ENCODE measurements at regions not wholly inside any gene's neighbourhood (a gene's known extent, or its start where the extent isn't known, plus 50 kb on each side); places are given as distances from the start of the nearest gene placed in this dataset.
A peak's percentile ranks its signal among the peaks of the same experiment; 100 is the strongest.

DNA sequence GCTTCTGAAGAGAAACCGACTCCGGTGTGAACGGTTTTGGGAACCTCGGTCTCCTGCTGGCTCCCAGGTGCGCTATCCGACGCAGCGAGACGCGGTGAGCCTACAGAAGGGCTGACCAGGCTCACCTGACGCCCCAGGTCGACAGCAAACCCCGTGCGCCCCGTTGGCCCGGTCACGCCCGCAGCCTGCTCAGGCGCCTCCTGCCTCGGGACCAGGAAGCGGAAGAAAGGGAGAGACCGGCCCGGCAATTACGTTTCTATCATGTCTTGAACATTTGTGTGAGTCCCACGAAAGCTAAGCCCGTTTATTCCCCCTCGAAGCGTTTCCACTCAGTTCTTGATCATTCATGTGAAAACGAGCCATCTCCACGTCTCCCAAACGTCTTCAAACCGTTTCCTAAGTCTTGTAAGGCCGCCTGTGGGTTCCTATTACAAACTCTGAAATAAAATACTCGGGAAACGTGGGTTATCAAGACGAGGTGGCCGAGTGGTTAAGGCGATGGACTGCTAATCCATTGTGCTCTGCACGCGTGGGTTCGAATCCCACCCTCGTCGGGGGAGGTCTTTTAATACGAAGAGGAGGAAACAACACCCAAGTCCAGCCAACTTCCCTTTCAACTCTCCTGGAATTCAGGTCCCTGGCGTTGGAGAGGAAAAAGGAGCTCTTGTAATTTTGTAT, 150.5 kb upstream of the PRSS16 start:
- Mint-ChIP-seq H3K9me3 (ENCODE audit: low read depth) (peaks cover 4% of the 10 kb centered on the region), H3K27me3 (peaks cover 54% of the 10 kb centered on the region), H3K4me1 (peaks cover 21% of the 10 kb centered on the region), H3K4me3 (peak overlapping the region; percentile 77), H3K27ac (peak overlapping the region; percentile 47), H3K36me3 (peaks cover 11% of the 10 kb centered on the region)
- peak; percentile 63 for ATAC-seq
- peak; percentile 54 for DNase-seq
- CTCF ChIA-PET: interaction anchor here (0.9 kb wide), 1 partner anchor 30 kb away, joined by 3 read pairs; no protein-coding TSS in a partner anchor

GRCh38 chr6:27098956-27099355, 148.5 kb upstream of the PRSS16 start:
- peaks cover 4% of the 10 kb centered on the region for H3K9me3 Mint-ChIP-seq (ENCODE audit: low read depth)
- peaks cover 11% of the 10 kb centered on the region for H3K36me3 Mint-ChIP-seq
- H3K27me3 Mint-ChIP-seq: peaks cover 41% of the 10 kb centered on the region
- H3K4me1 Mint-ChIP-seq: peaks cover 13% of the 10 kb centered on the region
- no peak overlapping the region for H3K4me3 Mint-ChIP-seq
- DNase-seq (no peak), ATAC-seq (no peak)
- CTCF ChIA-PET: no interaction called here
- H3K27ac Mint-ChIP-seq: no peak overlapping the region

DNA sequence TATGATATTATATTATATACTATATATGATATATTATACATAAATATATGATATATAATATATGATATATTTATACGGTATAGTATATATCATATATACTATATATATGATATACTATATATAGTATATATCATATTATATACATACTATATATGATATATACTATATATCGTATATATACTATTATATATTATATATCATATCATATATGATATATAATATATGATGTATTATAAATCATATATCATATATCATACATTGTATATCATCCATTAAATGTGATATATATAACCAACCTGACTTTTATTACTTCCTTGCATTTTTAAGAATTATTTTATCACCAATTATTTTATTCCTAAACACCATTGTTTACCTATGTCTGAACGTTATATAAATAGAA, 146.6 kb upstream of the PRSS16 start:
- DNase-seq (no peak), ATAC-seq (no peak)
- CTCF ChIA-PET: no interaction called here
- peaks cover 11% of the 10 kb centered on the region for H3K36me3 Mint-ChIP-seq
- no peak overlapping the region for H3K27ac Mint-ChIP-seq
- H3K4me3 Mint-ChIP-seq: no peak overlapping the region
- H3K27me3 Mint-ChIP-seq: peaks cover 35% of the 10 kb centered on the region
- H3K9me3 Mint-ChIP-seq (ENCODE audit: low read depth): peaks cover 4% of the 10 kb centered on the region
- H3K4me1 Mint-ChIP-seq: peaks cover 13% of the 10 kb centered on the region

- Mint-ChIP-seq H3K27me3 (peaks cover 31% of the 10 kb centered on the region), H3K27ac (no peak overlapping the region), H3K4me1 (peaks cover 7% of the 10 kb centered on the region), H3K36me3 (peaks cover 7% of the 10 kb centered on the region), H3K4me3 (no peak overlapping the region), H3K9me3 (ENCODE audit: low read depth) (peaks cover 2% of the 10 kb centered on the region)
- peak; percentile 45 for ATAC-seq
- CTCF ChIA-PET: no interaction called here
- no peak for DNase-seq
Observed at GRCh38 chr6:27101824-27102223, 145.7 kb upstream of the PRSS16 start.

- ATAC-seq (no peak), DNase-seq (no peak)
- no peaks in the 10 kb centered on the region for H3K9me3 Mint-ChIP-seq (ENCODE audit: low read depth)
- no peak overlapping the region for H3K4me3 Mint-ChIP-seq
- H3K27me3 Mint-ChIP-seq: peaks cover 24% of the 10 kb centered on the region
- CTCF ChIA-PET: no interaction called here
- no peaks in the 10 kb centered on the region for H3K36me3 Mint-ChIP-seq
- no peaks in the 10 kb centered on the region for H3K4me1 Mint-ChIP-seq
- H3K27ac Mint-ChIP-seq: no peak overlapping the region
Observed at GRCh38 chr6:27106382-27106781, 141.1 kb upstream of the PRSS16 start.

DNA sequence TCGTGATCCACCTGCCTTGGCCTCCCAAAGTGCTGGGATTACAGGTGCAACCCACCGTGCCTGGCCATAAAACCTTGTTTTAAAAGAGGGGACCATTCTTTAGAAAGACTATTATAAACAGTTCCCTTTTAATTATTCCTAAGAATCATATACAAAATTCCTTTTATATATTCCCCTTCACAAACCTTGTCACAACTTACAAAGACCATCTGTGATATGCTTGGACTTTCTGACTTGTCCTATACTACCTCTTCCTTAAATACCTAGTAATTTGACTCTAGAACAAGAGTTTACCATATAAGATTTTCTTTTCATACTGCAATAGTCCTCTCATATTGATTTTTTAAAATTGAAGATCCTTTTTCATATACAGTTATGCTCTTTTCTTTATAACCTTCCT, 135.8 kb upstream of the PRSS16 start:
- DNase-seq (no peak), ATAC-seq (no peak)
- Mint-ChIP-seq H3K27me3 (peaks cover 20% of the 10 kb centered on the region), H3K36me3 (peaks cover 8% of the 10 kb centered on the region), H3K27ac (no peak overlapping the region), H3K4me3 (no peak overlapping the region), H3K4me1 (no peaks in the 10 kb centered on the region), H3K9me3 (ENCODE audit: low read depth) (peaks cover 4% of the 10 kb centered on the region)
- CTCF ChIA-PET: no interaction called here

DNA sequence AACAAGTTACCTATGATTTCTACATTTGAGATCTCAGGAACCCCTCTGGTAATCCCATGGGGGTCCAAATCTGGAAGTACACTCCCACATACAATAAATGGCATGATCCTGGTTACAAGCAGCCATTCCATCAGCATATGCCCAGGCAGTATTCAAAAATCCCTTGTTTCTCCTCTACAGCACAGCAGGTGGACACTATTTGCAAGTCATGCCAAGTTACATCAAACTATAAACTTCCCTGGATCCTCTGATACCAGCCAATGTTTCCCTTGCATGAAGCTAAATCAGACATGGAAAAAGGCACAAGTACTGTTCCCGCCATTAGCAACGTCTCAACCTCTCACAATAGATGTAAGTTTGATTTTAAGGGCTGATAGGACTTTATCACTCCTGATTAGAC, 134.5 kb upstream of the PRSS16 start:
- Mint-ChIP-seq H3K36me3 (peaks cover 8% of the 10 kb centered on the region), H3K9me3 (ENCODE audit: low read depth) (peaks cover 4% of the 10 kb centered on the region), H3K27me3 (peaks cover 14% of the 10 kb centered on the region), H3K4me3 (no peak overlapping the region), H3K4me1 (no peaks in the 10 kb centered on the region), H3K27ac (no peak overlapping the region)
- no peak for ATAC-seq
- no peak for DNase-seq
- CTCF ChIA-PET: no interaction called here

DNA sequence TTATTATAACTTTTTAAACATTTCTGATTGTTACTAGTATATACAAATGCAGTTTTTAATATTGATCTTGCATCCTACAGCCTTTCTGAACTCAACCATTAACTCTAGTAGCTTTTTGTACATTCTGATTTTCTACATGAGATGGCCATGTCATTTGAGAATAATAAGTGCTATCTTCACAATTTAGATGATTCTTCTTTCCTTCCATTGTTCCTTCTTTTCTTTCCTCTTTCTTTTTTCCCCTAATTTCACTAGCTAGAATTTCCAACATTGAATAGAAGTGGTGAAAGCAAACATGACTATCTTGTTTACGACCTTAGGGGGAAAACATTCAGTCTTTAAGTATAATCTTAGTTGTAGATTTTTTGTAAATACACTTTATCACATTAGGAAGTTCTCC, 128.2 kb upstream of the PRSS16 start:
- Mint-ChIP-seq H3K9me3 (ENCODE audit: low read depth) (no peaks in the 10 kb centered on the region), H3K27me3 (peaks cover 3% of the 10 kb centered on the region), H3K36me3 (peaks cover 13% of the 10 kb centered on the region), H3K4me3 (no peak overlapping the region), H3K27ac (no peak overlapping the region), H3K4me1 (peaks cover 10% of the 10 kb centered on the region)
- CTCF ChIA-PET: no interaction called here
- ATAC-seq (no peak), DNase-seq (no peak)

DNA sequence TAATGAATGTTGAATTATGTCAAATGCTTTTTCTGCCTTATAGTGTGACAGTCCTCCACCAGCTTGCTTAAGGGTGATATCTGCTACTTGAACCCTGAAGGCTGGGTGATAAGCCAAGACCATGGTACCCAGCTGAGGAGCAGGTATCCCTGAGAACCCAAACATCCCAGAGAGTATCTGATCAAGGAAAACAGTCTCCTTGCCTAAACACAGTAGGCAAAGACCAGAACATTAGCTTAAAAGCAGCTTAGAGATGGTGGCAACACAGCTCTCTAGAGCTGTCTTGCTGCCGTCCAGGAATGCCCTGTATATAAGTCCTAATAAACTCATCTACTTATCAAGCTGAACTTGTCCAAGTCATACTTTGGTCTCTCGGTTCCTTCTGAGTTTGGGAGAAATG, 127.7 kb upstream of the PRSS16 start:
- Mint-ChIP-seq H3K27me3 (no peaks in the 10 kb centered on the region), H3K4me1 (peaks cover 10% of the 10 kb centered on the region), H3K4me3 (no peak overlapping the region), H3K27ac (no peak overlapping the region), H3K9me3 (ENCODE audit: low read depth) (no peaks in the 10 kb centered on the region), H3K36me3 (peaks cover 15% of the 10 kb centered on the region)
- ATAC-seq: no peak
- CTCF ChIA-PET: no interaction called here
- no peak for DNase-seq

- no peaks in the 10 kb centered on the region for H3K9me3 Mint-ChIP-seq (ENCODE audit: low read depth)
- DNase-seq (no peak), ATAC-seq (no peak)
- no peak overlapping the region for H3K4me3 Mint-ChIP-seq
- no peaks in the 10 kb centered on the region for H3K27me3 Mint-ChIP-seq
- peaks cover 18% of the 10 kb centered on the region for H3K36me3 Mint-ChIP-seq
- H3K4me1 Mint-ChIP-seq: peaks cover 19% of the 10 kb centered on the region
- CTCF ChIA-PET: interaction anchor here (0.8 kb wide), 1 partner anchor 33 kb away, joined by 4 read pairs; no protein-coding TSS in a partner anchor
- no peak overlapping the region for H3K27ac Mint-ChIP-seq
Observed at GRCh38 chr6:27121640-27122039, 125.9 kb upstream of the PRSS16 start.

DNA sequence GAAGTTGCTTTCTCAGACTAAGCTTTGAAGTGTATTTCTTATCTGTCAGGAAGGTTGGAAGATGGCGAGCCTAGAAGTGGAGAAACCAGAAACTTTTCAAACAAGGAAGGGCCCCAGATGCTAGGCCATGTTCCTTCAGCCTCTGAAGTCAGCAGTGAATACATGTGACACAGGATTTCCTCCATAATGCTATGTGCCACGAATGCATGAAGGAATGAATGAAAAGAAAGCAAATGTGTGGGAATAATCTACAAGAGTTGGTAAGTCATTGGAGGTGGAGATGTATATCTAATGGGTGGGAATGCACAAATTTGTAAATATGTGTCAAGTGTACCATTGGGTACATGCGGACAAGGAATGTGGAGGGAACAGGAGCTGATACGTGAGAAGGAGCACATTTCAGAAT, 123.2 kb upstream of the PRSS16 start:
- Mint-ChIP-seq H3K27me3 (no peaks in the 10 kb centered on the region), H3K36me3 (peaks cover 18% of the 10 kb centered on the region), H3K4me3 (no peak overlapping the region), H3K9me3 (ENCODE audit: low read depth) (no peaks in the 10 kb centered on the region), H3K4me1 (peaks cover 42% of the 10 kb centered on the region), H3K27ac (no peak overlapping the region)
- no peak for DNase-seq
- CTCF ChIA-PET: interaction anchor here (0.8 to 1.0 kb wide), 2 partner anchors 35 to 672 kb away, joined by 3 to 4 read pairs; no protein-coding TSS in a partner anchor
- ATAC-seq: no peak

- peak; percentile 1 for ATAC-seq
- Mint-ChIP-seq H3K4me3 (peak overlapping the region; percentile 77), H3K27ac (peak overlapping the region; percentile 95), H3K36me3 (peaks cover 17% of the 10 kb centered on the region), H3K27me3 (no peaks in the 10 kb centered on the region), H3K4me1 (peaks cover 45% of the 10 kb centered on the region), H3K9me3 (ENCODE audit: low read depth) (no peaks in the 10 kb centered on the region)
- CTCF ChIA-PET: interaction anchor here (0.8 to 3.9 kb wide), 17 partner anchors 20 to 767 kb away, joined by 3 to 31 read pairs (median 6); partner anchors contain the start of gene ABT1
- no peak for DNase-seq
Observed at GRCh38 chr6:27126046-27126814, 121.3 kb upstream of the PRSS16 start.

GRCh38 chr6:27126815-27127537, 120.5 kb upstream of the PRSS16 start:
- Mint-ChIP-seq H3K4me1 (peaks cover 43% of the 10 kb centered on the region), H3K27ac (peak overlapping the region; percentile 95), H3K4me3 (peak overlapping the region; percentile 77), H3K27me3 (no peaks in the 10 kb centered on the region), H3K9me3 (ENCODE audit: low read depth) (no peaks in the 10 kb centered on the region), H3K36me3 (peaks cover 17% of the 10 kb centered on the region)
- ATAC-seq (peak; percentile 68), DNase-seq (peak; percentile 93)
- CTCF ChIA-PET: interaction anchor here (0.6 to 3.9 kb wide), 25 partner anchors 19 to 819 kb away, joined by 3 to 31 read pairs (median 4); partner anchors contain the start of gene ABT1
